SKM-1 treated with dmso at 0.1 percent for 144 hours (cell line): ENCODE measurements at regions not wholly inside any gene's neighbourhood (a gene's known extent, or its start where the extent isn't known, plus 50 kb on each side); places are given as distances from the start of the nearest gene placed in this dataset.

Experiments
- DNase-seq: peaks from one replicate; lab custom pipeline; 2025; ENCODE audit not compliant: unreplicated experiment; lab: John Stamatoyannopoulos, UW

DNA sequence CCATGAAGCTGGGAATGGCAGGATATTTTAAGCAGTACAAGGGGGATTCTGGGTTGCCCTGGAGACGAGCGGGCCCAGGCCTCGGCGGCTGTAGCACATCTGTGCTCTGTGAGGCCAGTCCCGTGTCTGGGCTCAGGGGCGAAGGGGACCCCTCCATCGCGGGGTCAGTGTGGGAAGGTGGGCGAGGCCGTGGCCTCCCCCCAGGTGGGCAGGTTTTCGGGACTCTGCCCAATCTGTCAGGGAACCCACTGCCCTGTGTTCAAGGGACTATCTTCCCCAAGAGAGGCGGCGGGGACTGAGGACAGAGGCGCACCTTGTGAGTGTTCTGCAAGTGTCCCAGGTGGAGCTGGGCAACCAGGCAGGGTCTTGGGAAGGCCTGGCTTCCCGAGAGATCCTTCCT lies 336.6 kb downstream of the CTTN start:
- DNase-seq = no peak

DNA sequence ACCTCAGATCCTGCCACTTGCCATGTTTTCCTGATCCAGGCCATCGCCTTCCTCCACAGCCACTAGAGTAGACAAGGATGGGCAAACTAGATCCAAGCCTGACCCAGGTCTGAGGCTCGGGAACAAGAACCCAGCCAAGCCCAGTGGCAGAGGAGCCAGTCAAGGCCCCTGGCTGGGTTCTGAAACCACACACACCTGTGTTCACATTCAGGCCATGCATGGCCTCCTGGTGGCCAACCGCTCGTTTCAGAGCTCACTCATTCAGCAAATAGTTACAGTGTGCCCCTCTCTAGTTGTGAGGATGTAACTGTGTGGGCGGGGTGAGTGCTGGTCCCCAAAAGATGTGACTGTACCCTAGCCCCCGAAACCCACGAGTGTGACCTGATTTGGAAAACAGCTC lies 337.6 kb downstream of the CTTN start:
- DNase-seq = no peak

DNA sequence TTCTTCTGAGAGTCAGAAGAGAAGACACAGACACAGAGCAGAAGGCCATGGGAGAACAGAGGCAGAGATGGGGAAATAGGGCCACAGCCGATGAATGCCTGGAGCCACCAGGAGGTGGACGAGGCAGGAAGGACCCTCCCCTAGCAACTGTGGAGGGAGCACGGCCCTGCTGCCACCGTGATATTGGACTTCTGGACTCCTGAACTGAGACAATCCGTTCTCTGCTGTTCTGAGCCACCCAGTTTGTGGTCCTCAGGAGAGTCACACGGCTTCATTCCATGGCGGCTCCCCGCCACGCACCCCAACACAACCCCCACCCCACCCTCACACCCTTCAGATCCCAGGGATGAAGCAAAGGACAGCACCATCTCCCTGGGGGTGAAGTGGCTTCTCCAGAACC lies 338.1 kb downstream of the CTTN start:
- DNase-seq = no peak

DNA sequence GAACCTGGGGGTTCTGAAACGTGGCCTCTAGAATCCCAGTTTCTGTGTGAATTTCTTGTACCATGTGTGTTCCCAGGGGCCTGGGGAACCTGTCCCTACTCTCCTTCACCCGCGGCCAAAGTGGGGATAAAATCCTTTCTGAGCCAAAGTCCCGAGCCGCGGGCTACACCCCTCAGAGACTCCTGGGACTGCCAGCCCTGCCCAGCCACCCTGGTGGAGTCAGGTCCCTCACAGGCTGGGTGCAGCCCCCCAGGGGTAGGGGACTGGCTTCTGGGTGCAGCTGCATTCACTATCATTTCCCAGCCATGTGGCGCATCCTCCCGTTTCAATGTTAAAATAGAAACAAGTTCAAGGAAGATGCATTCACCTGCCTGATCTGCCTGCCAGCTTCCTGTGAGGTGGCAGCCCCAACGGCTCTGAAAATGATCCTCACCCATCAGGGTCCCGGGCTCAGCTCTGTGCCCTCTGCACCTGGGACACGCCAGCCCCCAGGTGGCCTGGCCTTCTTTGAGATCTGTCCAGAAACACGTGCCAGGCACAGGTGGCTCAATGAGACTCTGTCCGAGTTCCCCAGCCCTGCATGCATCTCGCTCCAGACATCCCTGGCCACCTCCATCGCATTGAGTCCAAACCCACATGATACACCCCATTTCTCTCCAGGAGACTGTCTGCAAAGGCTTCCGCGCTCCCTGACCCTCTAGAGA lies 338.8 kb downstream of the CTTN start:
- no peak for DNase-seq

DNA sequence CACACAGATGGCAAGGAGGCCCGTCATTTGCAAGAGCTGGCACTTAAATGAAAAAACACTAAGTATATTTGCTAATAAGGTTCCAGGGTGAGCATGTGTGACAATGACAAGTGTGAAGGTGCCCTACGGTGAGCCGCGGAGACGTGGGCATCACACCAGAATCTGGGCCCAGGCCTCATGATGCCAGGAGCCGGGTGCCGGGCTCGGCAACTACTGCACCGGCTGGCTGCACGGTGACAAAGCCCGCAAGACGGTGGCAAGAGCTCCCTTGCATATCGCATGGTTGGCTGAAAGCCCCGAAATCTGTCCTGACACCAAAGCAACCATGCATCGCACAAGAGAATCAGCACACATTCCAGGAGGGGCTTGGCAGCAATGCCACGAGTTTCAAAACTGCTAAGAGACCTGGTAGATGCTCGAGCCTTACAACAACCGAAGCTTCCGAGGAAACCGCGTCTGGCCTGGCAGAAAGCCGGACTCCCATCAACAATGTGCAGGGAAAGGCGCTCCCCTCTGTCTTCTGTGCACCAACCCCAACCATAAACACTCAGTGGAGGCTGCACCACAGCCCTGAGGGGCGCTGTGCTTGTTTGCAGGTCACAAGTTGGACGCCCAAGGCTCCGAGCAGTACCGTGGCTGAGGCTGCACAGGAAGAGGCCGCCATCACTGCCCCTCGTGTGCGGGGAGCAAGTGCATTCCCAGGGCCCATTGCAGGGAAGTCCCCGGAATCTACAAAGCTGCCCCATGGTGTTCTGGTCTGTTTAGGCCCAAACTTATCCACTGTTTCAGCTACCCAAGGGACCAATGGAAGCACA lies 339.7 kb downstream of the CTTN start:
- DNase-seq = no peak

DNA sequence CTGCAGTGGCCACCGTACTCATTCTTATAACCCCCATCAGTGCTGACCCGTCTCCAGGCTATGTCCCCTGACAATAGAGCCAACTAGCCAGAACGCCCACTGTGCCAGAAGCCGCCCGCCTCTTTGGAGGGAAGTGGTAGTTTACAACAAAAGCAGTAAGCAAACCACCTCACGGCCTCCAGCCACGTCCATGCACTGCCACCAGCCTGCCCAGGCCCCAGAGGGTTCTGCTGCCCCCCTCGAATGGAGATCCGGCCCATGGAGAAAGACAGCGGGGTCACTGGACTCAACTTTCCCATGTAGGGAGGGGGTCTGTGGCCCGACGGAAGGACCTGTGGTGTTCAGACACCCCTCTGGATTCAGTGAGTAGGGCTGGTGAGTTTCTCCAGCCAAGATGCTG lies 340.3 kb downstream of the CTTN start:
- DNase-seq = no peak

DNA sequence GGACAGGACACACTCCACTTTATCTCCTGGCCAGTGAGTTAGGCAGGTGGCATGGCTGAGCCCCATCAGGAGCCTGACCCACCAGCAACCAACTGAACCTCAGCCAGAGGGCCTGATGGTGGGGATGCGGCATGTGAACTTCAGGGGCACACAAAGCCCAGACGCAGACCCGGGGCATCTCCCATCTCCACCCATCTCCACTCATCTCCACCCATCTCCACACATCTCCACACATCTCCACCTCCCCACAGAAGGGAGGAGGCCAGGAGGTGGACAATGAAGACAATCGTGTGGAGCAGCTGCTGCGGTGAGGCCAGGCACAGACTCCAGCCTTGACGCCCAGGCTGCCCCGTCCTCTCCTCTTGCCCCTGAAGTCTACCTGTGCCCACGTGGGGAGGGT lies 340.8 kb downstream of the CTTN start:
- no peak for DNase-seq

DNA sequence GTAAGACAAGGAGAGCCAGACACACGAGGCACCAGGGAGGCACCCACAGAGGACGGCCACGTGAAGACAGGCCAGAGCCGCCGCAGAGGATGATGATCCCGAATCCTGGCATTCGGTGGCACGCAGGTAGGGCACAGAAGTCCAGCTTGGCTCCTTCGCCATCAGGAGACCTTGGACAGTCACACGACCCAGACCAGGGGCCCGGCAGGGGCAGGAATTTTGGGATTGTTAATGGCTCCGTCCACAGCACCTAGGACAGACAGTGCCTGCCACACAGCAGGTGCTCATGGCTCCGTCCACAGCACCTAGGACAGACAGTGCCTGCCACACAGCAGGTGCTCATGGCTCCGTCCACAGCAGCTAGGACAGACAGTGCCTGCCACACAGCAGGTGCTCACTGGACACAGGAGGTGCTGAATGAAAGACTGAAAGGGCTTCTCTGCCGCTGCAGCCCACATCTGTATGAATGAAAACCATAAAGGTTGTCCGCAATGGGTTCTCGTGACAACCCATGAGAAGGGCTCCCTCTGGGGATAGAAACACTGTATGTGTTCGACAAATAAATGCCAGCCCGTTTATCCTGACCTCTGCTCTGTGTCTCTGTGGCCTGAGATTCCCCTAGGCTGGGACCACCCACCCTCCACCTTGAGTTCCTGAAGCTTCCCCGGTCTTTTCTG lies 341.6 kb downstream of the CTTN start:
- no peak for DNase-seq

DNA sequence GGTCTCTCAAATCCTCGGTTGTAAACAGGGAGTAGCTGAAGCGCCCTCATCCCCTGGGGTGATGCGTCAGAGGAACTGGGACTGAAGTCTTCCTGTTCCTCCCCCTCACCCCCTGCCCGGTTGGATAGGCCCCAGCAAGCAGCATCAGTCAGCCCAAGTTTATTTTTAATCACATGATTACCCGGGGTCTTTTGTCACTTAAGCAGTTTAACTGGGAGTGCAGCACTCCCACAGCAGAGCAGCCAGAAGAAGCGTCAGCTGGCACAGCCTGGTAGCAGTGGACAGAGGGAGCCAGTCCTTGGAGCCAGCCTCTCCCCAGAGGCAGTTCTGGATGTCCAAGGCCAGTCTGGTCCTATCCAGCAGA lies 342.1 kb downstream of the CTTN start:
- DNase-seq = no peak

DNA sequence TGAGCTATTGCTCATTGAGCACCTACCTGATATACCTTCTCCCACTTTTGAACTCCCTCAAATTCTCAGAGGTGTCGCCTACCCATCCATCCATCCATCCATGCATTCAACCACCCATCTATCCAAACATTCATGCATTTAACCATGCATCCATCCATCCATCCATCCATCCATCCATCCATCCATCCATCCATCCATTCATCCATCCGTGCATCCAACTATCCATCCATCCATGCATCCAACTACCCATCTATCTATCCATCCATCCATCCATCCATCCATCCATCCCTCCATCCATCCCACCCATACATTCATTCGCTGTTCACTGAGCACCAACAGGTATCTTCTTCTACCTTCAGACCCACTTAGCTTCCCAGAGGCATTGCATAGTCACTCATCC lies 342.8 kb downstream of the CTTN start:
- DNase-seq = no peak

DNA sequence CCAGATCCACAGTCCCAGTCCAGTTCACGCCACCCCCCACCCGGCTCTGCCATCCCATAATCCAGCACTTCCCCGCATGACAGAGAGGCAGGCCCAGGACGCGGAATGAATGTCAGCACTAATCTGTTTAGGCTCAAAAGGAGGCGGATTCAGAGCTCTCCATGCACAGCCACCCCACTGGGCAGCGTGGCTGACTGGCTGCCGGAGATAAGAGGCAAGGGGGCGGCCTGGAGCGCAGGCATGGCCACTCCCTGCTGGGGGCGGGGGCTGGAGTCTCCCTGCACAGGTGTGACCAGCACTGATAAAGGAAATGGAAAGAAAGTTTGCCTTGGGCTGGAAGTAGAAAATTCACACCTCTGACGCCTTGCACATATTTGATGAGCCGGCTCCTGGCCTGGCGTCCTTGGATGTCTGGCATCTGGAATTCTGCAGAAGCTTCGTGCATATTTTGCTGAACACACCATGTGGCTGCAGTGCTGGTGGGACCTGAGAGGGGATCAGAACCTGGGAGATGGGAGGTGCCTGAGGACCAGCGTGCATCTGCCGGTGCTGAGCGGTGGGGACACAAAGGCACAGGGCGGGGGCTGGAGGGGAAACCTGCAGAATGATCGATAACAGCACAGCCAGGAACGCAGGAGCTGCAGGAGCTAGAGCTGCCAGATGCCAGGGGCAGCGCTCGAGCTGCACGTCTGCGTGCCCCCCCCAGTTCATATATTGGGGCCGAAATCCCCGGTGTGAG lies 344.4 kb downstream of the CTTN start:
- DNase-seq = no peak

DNA sequence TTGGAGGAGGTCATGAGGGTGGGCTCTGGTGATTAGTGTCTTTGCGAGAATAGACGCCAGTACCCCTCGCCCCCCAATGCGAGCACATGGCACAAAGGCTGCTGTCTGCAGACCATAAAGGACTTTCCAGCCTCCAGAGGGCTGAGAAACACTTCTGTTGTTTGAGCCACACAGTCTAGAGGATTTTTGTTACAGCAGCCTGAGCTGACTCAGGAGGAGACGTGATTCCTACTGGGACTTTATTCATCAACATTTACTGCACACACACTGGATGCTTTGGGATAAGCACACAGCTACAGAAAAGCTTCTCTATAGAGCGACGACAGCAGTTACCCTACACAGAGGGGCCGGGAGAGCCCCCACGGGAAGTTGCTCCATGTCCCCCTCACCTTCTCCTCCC lies 345.0 kb downstream of the CTTN start:
- no peak for DNase-seq

DNA sequence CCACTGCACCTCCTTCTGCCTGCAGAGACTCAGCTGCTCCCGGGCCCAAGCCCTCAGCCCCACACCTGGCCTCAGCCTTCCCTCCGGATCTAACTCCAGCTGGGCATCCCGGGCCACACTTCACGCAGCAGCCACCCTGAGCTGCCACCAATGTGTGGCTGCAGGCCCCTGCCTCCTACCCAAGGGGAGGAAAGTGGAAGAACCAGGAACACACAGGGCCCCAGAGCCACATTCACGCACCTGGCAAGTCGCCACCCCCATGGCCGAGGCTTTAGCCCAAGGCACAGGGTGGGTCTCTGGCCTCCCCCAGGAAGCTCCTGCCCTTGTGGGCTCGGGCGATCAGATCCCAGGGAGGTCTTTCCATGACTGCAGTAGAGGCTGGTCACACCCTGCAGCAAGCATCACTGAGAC lies 345.6 kb downstream of the CTTN start:
- DNase-seq = no peak

DNA sequence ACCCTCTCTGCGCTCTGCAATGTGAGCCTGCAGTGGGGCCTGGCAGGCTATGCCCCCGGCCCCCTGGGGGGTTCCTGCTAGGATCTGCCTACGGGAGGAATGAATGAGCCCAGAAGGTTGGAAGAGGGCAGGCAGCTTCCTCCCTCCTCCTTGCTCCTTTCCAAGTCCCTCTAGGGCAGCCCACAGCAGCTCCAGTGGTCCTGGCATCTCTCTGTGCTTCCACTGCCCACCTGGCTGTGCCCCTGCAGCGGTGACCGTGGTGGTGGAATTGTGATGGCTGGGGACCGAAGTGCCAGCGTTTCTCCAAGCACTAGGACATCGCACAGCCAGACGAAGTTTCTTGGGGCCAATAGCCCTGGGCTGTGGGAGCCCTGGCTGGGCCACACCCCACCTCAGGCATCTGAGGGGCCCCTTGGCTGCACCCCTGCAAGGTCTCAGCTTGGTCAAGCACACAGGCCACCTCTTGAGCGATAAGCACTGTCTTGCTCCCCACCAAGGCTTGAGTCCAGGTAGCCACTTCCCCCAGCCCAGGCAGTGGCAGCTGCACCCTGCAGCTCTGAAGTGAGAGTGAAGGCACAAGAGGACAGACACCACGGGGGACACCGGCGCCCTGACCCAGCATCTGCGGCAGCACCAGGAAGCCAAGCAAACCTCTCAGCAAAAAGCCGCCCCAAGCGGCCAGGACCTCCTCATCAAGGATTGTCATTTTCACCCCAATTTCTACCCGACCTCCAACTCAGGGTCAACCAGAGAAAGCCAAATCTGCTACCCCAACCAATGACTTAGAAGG lies 346.3 kb downstream of the CTTN start:
- DNase-seq = no peak

DNA sequence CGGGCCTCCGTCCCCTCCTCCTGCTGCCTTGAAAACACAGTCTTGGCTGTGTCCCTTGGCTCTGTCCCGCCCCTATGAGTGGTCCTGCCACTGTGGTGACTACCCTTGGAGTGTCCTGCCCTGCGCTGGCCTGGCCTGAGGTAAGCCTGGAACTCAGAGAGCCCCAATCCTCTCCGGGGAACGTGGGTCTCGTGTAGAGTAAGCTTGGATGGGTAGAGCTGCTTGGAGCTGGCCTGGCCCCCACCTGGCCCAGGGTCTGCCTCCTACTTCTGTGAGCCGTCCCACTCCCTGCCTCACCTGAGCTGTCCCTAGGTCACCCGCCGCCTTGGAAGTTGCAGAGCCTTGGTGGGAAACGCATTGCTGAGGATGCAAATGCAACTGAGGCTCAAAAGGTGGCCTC lies 347.1 kb downstream of the CTTN start:
- no peak for DNase-seq

DNA sequence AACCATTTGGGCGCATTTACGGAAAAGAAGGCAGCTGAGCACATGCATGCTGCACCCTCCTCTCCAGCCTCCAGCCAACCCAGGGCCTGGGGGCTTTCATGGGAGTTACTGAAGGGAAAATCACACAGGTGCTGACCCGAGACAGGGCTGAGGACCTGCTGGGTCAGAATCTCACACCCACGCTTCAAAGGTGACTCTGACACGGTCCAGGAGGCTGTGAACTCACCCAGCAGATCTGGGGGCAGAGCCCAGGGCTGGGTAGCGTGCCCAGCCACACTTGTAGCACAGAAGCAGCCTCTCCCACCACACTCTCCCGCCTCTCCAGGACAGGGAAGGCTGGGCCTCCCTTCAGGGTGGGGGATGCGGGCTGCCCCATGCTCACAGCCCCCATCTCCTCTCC lies 347.6 kb downstream of the CTTN start:
- DNase-seq = no peak

DNA sequence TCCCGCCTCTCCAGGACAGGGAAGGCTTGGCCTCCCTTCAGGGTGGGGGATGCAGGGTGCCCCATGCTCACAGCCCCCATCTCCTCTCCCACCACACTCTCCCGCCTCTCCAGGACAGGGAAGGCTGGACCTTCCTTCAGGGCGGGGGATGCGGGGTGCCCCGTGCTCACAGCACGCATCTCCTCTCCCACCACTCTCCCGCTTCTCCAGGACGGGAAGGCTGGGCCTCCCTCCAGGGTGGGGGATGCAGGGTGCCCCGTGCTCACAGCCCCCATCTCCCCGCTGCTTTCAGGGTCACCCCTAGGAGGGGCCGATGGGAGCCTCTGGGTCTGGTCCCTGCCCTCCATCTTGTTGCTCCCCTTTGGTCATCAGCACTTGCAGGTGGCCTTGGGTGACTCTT lies 348.0 kb downstream of the CTTN start:
- no peak for DNase-seq

DNA sequence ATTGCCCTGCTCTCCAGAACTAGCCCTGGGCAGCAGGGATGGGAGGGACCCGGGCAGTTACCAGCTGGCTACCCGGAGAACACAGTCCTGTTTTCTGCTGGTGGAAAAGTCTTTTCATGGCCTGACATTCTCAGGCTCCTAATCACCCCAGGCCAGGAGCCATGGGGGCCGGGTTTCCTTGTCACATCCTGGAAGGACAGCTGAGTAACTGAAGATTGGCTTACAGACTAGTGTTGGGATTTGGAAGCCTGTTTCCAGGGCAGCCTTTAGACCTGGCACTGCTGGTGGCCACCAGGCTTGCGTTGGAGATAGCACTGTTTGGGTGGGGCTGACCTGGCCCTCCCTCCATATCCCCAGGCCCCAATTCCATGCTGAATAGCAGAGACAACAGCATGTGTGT lies 349.0 kb downstream of the CTTN start:
- no peak for DNase-seq

DNA sequence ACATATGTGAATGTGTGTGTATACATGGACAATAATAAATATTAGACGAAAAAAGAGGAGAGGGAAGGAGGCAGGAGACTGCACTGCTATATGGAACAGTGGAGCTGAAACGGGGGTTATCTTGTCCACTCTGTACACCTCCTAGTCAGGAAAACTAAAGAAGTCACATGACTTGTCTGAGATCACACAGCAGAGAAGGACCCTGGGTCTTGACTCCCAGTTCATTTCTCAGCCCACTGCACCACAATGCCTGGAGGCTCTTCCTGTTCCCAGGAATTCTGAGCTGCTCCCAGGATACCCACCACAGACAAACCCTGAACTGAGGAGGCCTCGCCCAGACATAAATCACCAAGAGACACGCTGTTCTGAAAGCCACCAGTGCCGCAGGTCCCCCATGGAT lies 349.6 kb downstream of the CTTN start:
- no peak for DNase-seq

DNA sequence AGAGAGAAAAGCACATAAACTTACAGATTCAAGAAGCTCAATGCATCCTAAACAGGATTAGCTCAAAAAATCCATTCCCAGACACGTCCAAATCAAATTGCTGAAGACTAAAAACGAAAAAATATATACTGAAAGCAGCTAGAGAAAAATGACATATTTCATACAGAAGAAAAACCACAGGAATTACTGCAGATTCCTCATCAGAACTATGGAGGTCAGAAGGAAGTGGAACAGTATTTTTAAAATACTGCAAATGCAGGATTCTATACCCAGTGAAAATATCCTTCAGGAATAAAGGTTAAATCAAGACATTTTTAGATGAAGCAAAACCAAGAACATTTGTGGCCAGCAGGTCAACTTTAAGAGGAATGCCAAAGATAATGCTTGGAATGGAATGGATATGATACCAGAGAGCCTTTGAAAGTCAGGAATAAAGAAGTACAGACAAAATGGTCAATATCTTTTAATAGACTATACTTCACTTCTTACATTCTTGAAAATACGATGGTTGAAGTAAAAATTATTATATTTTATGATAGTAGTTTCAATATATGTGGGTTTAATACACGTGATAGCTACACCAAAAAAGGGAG lies 352.9 kb downstream of the CTTN start:
- no peak for DNase-seq
